ENCODE measurements at regions not wholly inside any gene's neighbourhood (a gene's known extent, or its start where the extent isn't known, plus 50 kb on each side); places are given as distances from the start of the nearest gene placed in this dataset.
"Not testable (repeated sequence)": the region's sequence is repeated elsewhere in the genome, so short reads cannot be mapped to it uniquely, and the experiment has no call there.

GRCh38 chr2:82355622-82356021 is 2051.1 kb upstream of the LRRTM1 start:
- no peak for DNase-seq

DNA sequence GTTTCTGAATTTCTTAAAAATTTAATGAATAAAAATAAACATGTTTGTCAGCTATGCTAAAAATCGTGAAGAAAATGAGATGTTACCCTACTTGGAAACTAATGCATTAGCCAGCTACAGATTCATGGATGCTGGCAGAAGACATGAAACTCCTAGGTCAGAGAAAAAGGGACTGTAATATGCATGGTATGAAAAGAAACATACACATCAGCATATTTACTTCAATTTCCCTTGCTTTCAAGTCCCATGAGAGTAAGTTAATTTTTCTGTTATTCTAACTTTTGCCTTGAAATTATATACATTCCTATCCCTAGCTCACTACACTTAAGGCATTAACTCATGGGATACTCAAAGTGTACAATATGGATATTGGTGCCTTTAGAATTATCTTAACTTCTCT is 2041.4 kb upstream of the LRRTM1 start:
- no peak for DNase-seq

DNA sequence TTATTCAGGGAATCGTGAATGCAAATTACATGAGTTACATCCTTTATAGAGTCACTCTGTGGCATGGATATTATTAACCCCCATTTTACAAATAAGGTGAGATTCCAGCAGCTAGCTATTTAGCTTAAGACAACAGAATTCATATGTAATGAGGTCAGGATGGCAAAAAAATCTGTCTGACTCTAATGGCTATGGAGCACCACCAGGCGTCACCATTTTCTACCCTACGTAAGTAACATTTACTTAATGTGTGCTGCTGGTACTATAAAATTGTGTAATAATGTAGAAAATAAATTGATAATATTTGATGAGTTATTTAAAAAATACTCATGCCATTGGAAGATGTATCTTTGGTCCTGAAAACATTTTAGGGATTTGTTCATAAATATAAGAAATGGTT is 2040.1 kb upstream of the LRRTM1 start:
- no peak for DNase-seq

GRCh38 chr2:82342356-82342755 is 2037.8 kb upstream of the LRRTM1 start:
- no peak for DNase-seq

DNA sequence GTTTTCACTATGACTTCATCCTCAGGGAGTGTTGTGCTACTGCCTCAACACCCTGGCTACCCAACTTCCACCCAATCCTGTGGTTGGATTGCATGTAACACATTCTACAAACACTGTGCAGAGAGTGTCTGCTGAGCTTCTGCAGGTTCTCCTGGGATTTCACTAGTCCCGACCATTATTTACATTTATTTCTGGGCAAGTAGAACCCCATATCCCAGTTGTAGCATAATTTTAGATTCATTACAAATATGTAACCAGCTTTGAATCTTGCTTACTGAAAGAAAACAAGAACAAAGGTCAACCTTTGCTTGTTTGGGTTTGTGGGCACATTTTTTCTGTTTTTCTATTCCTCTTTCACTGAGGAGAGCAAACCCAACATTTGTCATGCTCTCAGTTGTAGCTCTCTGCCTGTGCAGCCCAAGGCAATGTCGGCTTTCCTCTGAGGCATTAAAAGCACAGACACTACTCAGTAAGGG is 2036.1 kb upstream of the LRRTM1 start:
- no peak for DNase-seq

DNA sequence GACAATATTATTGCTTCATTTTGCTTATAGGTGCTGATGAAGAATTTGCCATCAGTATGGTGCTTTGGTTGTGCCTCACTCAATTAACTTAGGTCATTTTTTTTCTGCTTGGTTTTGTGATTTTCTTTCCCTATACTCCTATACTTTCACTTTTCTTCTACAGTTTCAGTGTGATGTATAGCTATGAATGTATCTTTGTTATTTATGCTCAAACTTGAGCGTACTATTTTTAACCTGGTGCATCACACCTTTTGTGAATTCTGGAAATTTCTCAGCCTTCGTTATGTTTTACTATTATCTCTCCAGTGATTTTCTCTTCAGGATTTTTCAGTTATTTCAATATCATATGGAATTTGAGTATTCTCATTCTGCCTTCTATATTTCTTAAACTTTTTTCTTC is 2035.3 kb upstream of the LRRTM1 start:
- DNase-seq: no peak

DNA sequence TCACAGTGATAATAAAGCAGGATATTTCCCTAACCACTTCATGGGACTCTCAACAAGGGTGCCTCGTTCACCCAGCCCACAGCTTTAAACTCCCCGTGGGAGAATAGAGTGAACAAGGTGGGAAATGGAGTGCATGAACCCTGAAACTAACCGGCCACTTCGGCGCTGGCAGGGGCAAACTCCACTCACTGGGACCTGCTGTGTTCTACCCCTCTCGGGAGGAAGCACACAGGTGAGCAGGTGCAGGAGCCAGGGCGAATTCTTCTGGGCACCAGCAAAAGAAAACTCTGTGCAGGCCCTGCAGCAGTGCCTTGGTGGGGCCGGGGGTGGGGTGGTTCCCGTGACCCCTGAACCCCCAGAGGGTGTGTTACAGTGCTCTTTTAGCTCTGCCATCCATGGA is 2029.1 kb upstream of the LRRTM1 start:
- DNase-seq: no peak

GRCh38 chr2:82330155-82330554 is 2025.6 kb upstream of the LRRTM1 start:
- DNase-seq: no peak

DNA sequence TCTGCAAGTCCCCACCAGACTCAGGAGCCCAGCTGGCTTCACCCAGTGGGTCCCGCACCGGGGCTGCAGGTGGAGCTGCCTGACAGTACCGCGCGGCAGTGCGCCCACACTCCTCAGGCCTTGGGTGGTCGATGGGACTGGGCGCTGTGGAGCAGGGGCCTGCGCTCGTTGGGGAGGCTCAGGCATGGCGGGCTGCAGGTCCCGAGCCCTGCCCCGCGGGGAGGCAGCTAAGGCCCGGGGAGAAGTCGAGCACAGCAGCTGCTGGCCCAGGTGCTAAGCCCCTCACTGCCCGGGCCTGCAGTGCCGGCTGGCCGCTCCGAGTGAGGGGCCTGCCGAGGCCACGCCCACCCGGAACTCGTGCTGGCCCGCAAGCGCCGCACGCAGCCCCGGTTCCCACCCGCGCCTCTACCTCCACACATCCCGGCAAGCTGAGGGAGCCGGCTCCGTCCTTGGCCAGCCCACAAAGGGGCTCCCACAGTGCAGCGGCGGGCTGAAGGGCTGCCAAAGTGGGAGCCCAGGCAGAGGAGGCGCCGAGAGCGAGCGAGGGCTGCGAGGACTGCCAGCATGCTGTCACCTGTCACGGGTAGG is 2021.7 kb upstream of the LRRTM1 start:
- DNase-seq: not testable (repeated sequence)

DNA sequence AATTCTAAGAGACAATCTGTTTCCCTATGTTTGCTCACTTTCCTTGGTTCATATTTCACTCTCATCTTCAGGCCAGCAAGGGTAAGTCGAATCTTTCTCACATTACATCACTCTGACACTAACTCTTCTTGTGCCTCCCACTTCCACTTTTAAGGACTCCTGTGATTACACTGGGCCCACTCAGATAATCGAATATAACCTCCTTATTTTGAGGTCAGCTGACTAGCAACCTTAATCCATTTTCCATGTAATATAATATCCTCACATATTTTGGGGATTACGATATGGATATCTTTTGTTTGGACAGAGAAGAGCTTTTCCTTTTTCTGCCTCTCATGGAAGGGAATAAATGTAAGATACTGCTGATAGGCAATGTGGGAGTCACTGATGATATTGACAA is 2015.7 kb upstream of the LRRTM1 start:
- DNase-seq: no peak

GRCh38 chr2:82317012-82317411 is 2012.5 kb upstream of the LRRTM1 start:
- DNase-seq: no peak

GRCh38 chr2:82316586-82316985 is 2012.0 kb upstream of the LRRTM1 start:
- no peak for DNase-seq

GRCh38 chr2:82314836-82315472 is 2010.4 kb upstream of the LRRTM1 start:
- DNase-seq: no peak

GRCh38 chr2:82307511-82307910 is 2003.0 kb upstream of the LRRTM1 start:
- DNase-seq: no peak

GRCh38 chr2:82301506-82301905 is 1997.0 kb upstream of the LRRTM1 start:
- no peak for DNase-seq

- DNase-seq: no peak
Measured at GRCh38 chr2:82289446-82289845, 1984.9 kb upstream of the LRRTM1 start.

- DNase-seq: no peak
Measured at GRCh38 chr2:82283075-82283474, 1978.5 kb upstream of the LRRTM1 start.

- DNase-seq: no peak
Measured at GRCh38 chr2:82282111-82282882, 1977.7 kb upstream of the LRRTM1 start.

DNA sequence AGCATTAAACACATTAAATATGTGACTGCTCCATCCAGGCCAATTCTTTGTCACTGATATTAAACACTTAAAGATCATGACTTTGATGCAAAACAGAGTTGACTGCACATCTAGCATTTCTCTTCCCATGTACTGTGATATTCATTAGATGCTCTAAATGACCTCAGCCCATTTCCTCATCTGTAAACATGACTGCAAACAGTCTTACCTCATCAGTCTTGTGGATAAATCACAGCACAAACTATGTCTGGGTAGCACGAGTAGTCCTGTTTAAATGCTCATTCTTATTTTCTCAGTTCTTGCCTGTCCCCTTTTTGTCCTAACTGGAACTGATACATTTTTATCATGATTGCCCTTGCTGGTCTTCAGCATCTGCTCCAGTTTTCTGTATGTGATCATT is 1974.8 kb upstream of the LRRTM1 start:
- DNase-seq: no peak

GRCh38 chr2:82278416-82278815 is 1973.9 kb upstream of the LRRTM1 start:
- DNase-seq: no peak

DNA sequence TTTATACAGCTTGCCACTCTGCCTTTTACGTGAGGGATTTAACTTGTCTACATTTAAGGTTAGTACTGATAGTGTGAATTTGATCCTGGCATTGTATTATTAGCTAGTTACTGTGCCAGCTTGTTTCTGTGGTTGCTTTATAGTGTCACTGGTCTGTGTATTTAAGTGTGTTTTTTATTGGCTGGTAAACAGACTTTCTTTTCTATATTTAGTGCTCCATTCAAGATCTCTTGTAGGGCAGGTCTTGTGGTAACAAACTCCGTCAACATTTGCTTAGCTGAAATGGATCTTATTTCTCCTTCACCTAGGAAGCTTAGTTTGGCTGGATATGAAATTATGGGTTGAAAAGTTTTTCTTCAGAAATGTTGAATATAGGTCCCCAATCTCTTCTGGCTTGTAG is 1971.0 kb upstream of the LRRTM1 start:
- no peak for DNase-seq

DNA sequence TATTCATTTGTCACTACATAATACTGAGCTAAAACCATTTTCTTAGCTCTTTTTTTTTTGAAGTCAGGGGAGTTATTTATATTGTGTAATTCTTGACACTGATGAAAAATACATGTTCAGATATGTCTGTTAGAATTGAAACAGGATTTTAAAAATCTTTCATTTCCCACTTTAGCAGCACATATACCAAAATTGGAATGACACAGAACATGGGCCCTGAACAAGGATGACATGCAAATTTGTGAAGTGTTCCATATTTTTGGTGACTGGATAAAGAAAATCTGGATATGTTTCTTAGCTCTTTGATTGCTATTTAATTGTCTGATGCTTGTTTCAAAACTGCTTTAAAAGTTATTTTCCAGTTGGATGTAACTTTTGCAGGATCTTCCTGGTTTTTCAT is 1963.9 kb upstream of the LRRTM1 start:
- DNase-seq: no peak

DNA sequence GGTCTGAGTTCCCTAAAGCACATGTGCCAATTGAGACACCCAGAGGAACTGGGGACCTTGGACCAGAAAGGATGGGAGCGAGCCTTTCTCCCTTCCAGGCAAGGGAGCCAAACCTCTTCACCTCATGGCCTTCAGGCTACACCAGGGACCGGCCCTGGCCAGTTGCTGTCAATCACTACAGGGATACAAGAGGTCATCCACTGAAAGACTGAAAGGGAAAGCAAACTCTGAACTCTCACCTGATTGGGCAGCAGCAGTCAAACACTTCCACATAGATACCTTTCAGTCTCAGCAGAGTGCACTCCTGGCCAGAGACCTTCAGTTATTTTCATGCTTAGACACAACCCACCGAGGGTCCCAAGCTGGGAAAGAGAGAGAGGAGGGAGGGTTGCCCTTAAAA is 1956.0 kb upstream of the LRRTM1 start:
- no peak for DNase-seq

DNA sequence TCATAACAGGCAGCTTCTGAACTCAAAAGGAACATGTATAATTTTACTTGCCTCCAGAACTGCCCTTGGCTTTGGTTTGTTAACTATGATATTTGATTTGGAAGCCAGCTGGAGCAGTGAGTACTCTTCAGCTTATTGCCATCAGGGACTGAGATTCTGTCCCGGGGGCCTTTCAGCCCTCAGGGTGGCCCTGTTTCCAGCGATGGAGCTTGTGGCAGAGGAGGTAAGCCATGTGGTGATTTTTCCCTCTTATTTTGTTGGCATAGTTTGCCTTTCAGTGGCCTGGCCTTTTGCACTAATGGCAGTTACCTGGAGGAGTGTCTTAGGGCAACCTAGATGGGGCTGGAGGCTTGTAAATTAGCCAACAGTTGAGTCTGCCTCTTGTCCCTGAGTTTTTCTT is 1955.0 kb upstream of the LRRTM1 start:
- DNase-seq: no peak

Data from effector CD4-positive, alpha-beta T cell (primary cell).